ENCODE measurements at regions not wholly inside any gene's neighbourhood (a gene's known extent, or its start where the extent isn't known, plus 50 kb on each side); places are given as distances from the start of the nearest gene placed in this dataset.
"Not testable (repeated sequence)": the region's sequence is repeated elsewhere in the genome, so short reads cannot be mapped to it uniquely, and the experiment has no call there.

GRCh38 chr15:39262995-39263772 is 317.7 kb upstream of the THBS1 start:
- not testable (repeated sequence) for DNase-seq

- no peak for DNase-seq
Measured at GRCh38 chr15:39265261-39265660, 315.6 kb upstream of the THBS1 start.

- no peak for DNase-seq
Measured at GRCh38 chr15:39266890-39267289, 314.0 kb upstream of the THBS1 start.

- DNase-seq, result no peak
Measured at GRCh38 chr15:39267685-39268084, 313.2 kb upstream of the THBS1 start.

- DNase-seq, result no peak
Measured at GRCh38 chr15:39269352-39269751, 311.5 kb upstream of the THBS1 start.

- DNase-seq, result no peak
Measured at GRCh38 chr15:39269821-39270220, 311.1 kb upstream of the THBS1 start.

- no peak for DNase-seq
Measured at GRCh38 chr15:39270221-39270855, 310.5 kb upstream of the THBS1 start.

GRCh38 chr15:39270934-39271333 is 309.9 kb upstream of the THBS1 start:
- DNase-seq, result no peak

GRCh38 chr15:39272901-39273300 is 308.0 kb upstream of the THBS1 start:
- DNase-seq, result no peak

GRCh38 chr15:39273717-39274411 is 307.0 kb upstream of the THBS1 start:
- DNase-seq, result no peak

- DNase-seq, result no peak
Measured at GRCh38 chr15:39275066-39275465, 305.8 kb upstream of the THBS1 start.

GRCh38 chr15:39279311-39279710 is 301.6 kb upstream of the THBS1 start:
- DNase-seq, result no peak

GRCh38 chr15:39281094-39281493 is 299.8 kb upstream of the THBS1 start:
- no peak for DNase-seq

- no peak for DNase-seq
Measured at GRCh38 chr15:39282663-39283208, 298.1 kb upstream of the THBS1 start.

- DNase-seq, result no peak
Measured at GRCh38 chr15:39283531-39283930, 297.3 kb upstream of the THBS1 start.

- no peak for DNase-seq
Measured at GRCh38 chr15:39285071-39285470, 295.8 kb upstream of the THBS1 start.

- no peak for DNase-seq
Measured at GRCh38 chr15:39285663-39286062, 295.2 kb upstream of the THBS1 start.

- DNase-seq, result no peak
Measured at GRCh38 chr15:39286706-39287105, 294.2 kb upstream of the THBS1 start.

- no peak for DNase-seq
Measured at GRCh38 chr15:39287322-39288195, 293.3 kb upstream of the THBS1 start.

- no peak for DNase-seq
Measured at GRCh38 chr15:39290711-39291435, 290.0 kb upstream of the THBS1 start.

- no peak for DNase-seq
Measured at GRCh38 chr15:39291690-39292089, 289.2 kb upstream of the THBS1 start.

GRCh38 chr15:39296955-39297354 is 283.9 kb upstream of the THBS1 start:
- DNase-seq, result no peak
